Right lobe of liver (tissue), 4 donors: ENCODE measurements at regions not wholly inside any gene's neighbourhood (a gene's known extent, or its start where the extent isn't known, plus 50 kb on each side); places are given as distances from the start of the nearest gene placed in this dataset.

Experiments
- POLR2A ChIP-seq: fragments of 450-650 bp; IDR thresholded peaks from one replicate; pipeline ENCODE4 v1.6.1; 2017; ENCODE audit warnings: antibody characterized with exemption, mild to moderate bottlenecking
- TF ChIP-seq, protein P1 (sequence below), 4 donors: fragments of 200-600 bp in 3 of 4; fragments of 450-650 bp in 1 of 4; IDR thresholded peaks; one replicate each; pipeline versions ENCODE4 v1.5.1 to v1.8.0; 2016 to 2022; ENCODE audit warnings: antibody characterized with exemption in 4 of 4, mild to moderate bottlenecking in 2 of 4
- donor health status: DM: no; HTN: no; CAD: no.
- donor health status: DM: no; HTN: no; CAD: no.
- donor health status: DM: no; HTN: yes; CAD: no.

DNA sequence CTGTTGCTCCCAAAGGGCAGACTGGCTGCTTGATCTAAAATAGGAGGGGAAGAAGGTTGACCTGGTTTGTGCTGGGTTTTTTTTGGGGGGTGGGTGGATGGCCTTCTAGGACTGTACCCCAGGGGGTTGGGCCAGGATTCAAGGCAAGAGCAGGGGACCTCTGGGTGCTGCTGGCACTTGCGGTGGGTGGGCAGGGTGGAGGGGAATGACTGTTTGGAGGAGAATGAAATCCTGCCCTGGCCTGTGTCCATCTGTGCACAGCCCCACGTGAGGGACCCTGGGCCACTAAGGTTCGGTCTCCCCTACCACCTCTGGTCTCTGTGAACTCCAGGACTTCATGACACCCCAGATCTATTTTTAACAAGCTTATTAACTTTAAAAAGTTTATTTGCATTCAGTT lies 414.2 kb downstream of the PTPRU start:
- no peak for TF ChIP-seq POLR2A
- TF ChIP-seq, protein P1, sequence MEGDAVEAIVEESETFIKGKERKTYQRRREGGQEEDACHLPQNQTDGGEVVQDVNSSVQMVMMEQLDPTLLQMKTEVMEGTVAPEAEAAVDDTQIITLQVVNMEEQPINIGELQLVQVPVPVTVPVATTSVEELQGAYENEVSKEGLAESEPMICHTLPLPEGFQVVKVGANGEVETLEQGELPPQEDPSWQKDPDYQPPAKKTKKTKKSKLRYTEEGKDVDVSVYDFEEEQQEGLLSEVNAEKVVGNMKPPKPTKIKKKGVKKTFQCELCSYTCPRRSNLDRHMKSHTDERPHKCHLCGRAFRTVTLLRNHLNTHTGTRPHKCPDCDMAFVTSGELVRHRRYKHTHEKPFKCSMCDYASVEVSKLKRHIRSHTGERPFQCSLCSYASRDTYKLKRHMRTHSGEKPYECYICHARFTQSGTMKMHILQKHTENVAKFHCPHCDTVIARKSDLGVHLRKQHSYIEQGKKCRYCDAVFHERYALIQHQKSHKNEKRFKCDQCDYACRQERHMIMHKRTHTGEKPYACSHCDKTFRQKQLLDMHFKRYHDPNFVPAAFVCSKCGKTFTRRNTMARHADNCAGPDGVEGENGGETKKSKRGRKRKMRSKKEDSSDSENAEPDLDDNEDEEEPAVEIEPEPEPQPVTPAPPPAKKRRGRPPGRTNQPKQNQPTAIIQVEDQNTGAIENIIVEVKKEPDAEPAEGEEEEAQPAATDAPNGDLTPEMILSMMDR (IDR thresholded peaks at IDR 0.05) = no peak
